ENCODE measurements at regions not wholly inside any gene's neighbourhood (a gene's known extent, or its start where the extent isn't known, plus 50 kb on each side); places are given as distances from the start of the nearest gene placed in this dataset.

DNA sequence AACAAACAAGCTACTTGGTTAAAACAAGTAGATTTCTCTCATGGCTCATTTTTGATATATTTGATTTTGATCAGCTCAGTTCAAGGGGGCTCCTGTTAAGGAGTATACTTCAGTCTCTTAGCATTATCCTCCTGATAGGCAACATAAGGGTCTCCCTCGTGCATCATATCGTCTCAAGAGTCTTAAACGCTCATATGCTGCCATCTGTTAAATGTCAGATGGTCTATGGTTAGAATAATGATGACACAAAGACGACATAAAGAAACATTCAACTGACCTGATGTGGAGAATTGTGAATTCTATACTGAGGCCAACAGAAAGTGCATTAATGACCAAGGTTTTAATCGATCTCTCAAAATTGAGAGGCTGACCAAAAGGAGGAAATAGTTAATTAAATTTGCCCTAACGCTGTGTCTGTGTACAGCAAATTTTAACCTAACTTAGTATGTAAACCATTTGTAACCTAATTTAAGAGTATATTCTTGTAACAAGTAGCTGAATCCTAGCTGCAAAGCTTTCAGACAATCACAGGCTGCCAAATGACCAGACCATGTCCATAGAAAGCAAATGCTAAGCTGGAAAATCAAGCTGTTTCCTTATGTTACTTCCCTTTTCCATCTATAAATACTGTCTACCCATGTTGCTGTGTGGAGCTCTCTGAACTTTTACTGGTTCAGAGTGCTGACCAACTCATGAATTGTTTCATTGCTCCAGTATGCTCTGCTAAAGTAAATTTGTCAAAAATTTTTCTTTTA, 1688.5 kb downstream of the GRIK2 start:
- Histone ChIP-seq H3K4me3 (replicated peaks; ENCODE audit: low read depth, low read length) (no peak overlapping the region), H3K36me3 (ENCODE audit: control insufficient read depth, insufficient read depth, low read length) (no peaks in the 10 kb centered on the region), H3K27me3 (replicated peaks; ENCODE audit: control insufficient read depth, insufficient read depth, low read length) (no peaks in the 10 kb centered on the region)
- DNase-seq (ENCODE audit: extremely low read depth, insufficient read length) = no peak
- TF ChIP-seq, protein P1, sequence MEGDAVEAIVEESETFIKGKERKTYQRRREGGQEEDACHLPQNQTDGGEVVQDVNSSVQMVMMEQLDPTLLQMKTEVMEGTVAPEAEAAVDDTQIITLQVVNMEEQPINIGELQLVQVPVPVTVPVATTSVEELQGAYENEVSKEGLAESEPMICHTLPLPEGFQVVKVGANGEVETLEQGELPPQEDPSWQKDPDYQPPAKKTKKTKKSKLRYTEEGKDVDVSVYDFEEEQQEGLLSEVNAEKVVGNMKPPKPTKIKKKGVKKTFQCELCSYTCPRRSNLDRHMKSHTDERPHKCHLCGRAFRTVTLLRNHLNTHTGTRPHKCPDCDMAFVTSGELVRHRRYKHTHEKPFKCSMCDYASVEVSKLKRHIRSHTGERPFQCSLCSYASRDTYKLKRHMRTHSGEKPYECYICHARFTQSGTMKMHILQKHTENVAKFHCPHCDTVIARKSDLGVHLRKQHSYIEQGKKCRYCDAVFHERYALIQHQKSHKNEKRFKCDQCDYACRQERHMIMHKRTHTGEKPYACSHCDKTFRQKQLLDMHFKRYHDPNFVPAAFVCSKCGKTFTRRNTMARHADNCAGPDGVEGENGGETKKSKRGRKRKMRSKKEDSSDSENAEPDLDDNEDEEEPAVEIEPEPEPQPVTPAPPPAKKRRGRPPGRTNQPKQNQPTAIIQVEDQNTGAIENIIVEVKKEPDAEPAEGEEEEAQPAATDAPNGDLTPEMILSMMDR (IDR thresholded peaks at IDR 0.05; ENCODE audit: insufficient read depth, low read length, poor library complexity, severe bottlenecking) = no peak

DNA sequence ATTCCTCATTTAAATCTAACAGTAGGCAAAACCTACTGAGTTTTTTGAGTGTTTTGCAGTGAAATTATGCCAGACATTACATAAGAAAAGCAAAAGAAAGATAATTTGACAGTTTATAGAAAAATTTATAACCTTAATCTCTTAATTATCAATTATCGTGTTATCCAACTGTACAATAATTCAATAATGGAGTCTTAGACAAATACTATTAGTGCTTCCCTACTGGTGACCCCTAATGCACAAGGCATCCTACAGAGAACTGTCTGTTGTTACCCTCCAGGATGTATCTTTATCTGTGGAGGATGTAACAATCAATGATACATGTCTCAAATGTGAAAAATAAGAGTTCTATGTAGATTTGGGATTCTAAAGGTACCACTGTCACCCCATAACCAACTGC, 1687.6 kb downstream of the GRIK2 start:
- H3K4me3 ChIP-seq (replicated peaks; ENCODE audit: low read depth, low read length) = no peak overlapping the region
- TF ChIP-seq, protein P1 (IDR thresholded peaks at IDR 0.05; ENCODE audit: insufficient read depth, low read length, poor library complexity, severe bottlenecking) = no peak
- DNase-seq (ENCODE audit: extremely low read depth, insufficient read length) = no peak
- no peaks in the 10 kb centered on the region for H3K36me3 ChIP-seq (ENCODE audit: control insufficient read depth, insufficient read depth, low read length)
- H3K27me3 ChIP-seq (replicated peaks; ENCODE audit: control insufficient read depth, insufficient read depth, low read length) = no peaks in the 10 kb centered on the region

DNA sequence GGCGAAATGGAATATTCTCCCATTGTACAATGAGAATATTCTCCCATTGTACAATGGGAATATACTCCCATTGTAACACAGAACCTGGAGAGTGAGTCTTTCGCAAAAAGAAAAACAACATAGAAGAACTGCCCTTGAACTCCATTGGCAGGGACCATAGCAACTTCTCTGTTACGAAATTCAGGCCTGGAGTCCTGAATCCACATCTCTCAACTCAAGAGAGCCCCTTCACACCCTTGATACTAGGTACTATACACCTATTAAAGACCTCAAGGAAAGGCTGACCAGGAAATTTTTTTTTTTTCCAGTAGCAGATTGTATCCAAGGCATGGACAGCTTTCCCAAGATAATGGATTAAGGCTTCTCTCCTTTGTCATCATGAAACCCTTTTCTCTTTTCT, 1687.0 kb downstream of the GRIK2 start:
- no peak overlapping the region for H3K4me3 ChIP-seq (replicated peaks; ENCODE audit: low read depth, low read length)
- TF ChIP-seq, protein P1 (IDR thresholded peaks at IDR 0.05; ENCODE audit: insufficient read depth, low read length, poor library complexity, severe bottlenecking) = no peak
- no peak for DNase-seq (ENCODE audit: extremely low read depth, insufficient read length)
- no peaks in the 10 kb centered on the region for H3K36me3 ChIP-seq (ENCODE audit: control insufficient read depth, insufficient read depth, low read length)
- H3K27me3 ChIP-seq (replicated peaks; ENCODE audit: control insufficient read depth, insufficient read depth, low read length) = no peaks in the 10 kb centered on the region

DNA sequence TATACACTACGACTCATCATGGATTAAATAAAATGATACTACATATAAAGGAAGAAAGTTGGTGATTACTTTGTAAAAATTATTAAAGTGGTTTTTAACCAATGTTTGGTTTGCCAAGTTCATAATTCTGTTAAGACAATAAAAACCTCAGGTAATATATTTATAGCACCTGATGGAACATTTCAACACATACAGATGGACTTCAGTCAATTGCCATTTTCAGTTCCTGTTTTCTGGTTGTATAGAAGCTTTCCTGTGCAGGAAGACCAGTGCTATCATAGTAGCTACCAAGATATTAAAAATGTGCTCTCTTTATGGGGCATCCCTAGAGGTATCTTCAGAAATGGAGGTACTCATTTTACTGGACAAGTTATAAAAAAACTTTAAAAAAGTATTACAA, 1686.4 kb downstream of the GRIK2 start:
- TF ChIP-seq, protein P1 (IDR thresholded peaks at IDR 0.05; ENCODE audit: insufficient read depth, low read length, poor library complexity, severe bottlenecking) = no peak
- H3K4me3 ChIP-seq (replicated peaks; ENCODE audit: low read depth, low read length) = no peak overlapping the region
- no peaks in the 10 kb centered on the region for H3K27me3 ChIP-seq (replicated peaks; ENCODE audit: control insufficient read depth, insufficient read depth, low read length)
- no peak for DNase-seq (ENCODE audit: extremely low read depth, insufficient read length)
- H3K36me3 ChIP-seq (ENCODE audit: control insufficient read depth, insufficient read depth, low read length) = no peaks in the 10 kb centered on the region

DNA sequence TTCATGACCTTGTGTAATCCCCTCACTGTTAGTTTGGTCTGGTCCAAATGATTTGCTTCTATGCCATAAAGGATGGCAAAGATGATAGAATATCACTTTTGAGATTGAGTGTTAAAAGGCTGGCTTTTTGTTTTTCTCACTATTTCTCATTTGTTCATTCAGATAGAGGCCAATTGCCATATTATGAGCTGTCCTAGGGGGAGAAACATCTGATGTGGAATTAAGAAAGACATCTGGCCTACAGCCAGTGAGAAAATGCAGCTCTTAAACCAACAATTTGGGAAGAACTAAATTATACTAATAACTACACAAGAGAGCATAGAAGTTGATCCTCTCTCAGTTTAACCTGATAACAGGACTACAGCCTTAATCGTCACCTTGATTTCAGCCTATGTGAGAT, 1668.6 kb downstream of the GRIK2 start:
- no peaks in the 10 kb centered on the region for H3K27me3 ChIP-seq (replicated peaks; ENCODE audit: control insufficient read depth, insufficient read depth, low read length)
- TF ChIP-seq, protein P1 (IDR thresholded peaks at IDR 0.05; ENCODE audit: insufficient read depth, low read length, poor library complexity, severe bottlenecking) = no peak
- no peak for DNase-seq (ENCODE audit: extremely low read depth, insufficient read length)
- no peak overlapping the region for H3K4me3 ChIP-seq (replicated peaks; ENCODE audit: low read depth, low read length)
- no peaks in the 10 kb centered on the region for H3K36me3 ChIP-seq (ENCODE audit: control insufficient read depth, insufficient read depth, low read length)

DNA sequence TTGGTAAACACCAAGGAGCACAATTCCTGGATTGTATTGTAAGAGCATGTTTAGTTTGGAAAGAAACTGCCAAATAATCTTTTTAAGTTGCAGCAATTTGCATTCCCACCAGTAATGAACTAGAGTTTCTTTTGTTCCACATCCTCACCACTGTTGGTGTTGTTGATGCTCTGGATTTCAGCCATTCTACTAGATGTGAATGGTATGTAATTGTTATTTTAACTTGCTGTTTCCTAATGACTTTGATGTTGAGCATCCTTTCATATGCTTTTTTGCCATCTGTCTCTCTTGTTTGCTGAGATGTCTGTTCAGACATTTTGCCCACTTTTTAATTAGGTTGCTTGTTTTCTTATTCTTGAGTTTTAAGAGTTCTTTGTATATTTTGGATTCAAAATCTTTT, 1654.1 kb downstream of the GRIK2 start:
- Histone ChIP-seq H3K27me3 (replicated peaks; ENCODE audit: control insufficient read depth, insufficient read depth, low read length) (no peaks in the 10 kb centered on the region), H3K36me3 (ENCODE audit: control insufficient read depth, insufficient read depth, low read length) (no peaks in the 10 kb centered on the region), H3K4me3 (replicated peaks; ENCODE audit: low read depth, low read length) (no peak overlapping the region)
- TF ChIP-seq, protein P1 (IDR thresholded peaks at IDR 0.05; ENCODE audit: insufficient read depth, low read length, poor library complexity, severe bottlenecking) = no peak
- no peak for DNase-seq (ENCODE audit: extremely low read depth, insufficient read length)
